NCI-H524 (cell line): ENCODE measurements at regions not wholly inside any gene's neighbourhood (a gene's known extent, or its start where the extent isn't known, plus 50 kb on each side); places are given as distances from the start of the nearest gene placed in this dataset.
"Not testable (repeated sequence)": the region's sequence is repeated elsewhere in the genome, so short reads cannot be mapped to it uniquely, and the experiment has no call there.

Source experiments
- DNase-seq, 2 experiments: peaks; one replicate each; lab custom pipeline; 2025; lab: John Stamatoyannopoulos, UW

DNA sequence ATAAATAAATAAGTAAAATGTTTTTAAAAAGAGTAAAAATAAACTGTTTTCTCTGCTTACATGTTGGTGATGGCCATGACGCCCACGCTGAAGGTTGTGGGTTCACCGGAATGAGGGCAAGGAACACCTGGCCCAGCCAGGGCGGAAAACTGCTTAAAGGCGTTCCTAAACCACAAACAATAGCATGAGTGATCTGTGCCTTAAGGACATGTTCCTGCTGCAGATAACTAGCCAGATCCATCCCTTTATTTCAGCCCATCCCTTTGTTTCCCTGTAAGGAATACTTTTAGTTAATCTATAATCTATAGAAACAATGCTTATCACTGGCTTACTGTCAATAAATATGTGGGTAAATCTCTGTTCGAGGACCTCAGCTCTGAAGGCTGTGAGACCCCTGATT lies 63.3 kb upstream of the CEP78 start:
- DNase-seq = not testable (repeated sequence)

DNA sequence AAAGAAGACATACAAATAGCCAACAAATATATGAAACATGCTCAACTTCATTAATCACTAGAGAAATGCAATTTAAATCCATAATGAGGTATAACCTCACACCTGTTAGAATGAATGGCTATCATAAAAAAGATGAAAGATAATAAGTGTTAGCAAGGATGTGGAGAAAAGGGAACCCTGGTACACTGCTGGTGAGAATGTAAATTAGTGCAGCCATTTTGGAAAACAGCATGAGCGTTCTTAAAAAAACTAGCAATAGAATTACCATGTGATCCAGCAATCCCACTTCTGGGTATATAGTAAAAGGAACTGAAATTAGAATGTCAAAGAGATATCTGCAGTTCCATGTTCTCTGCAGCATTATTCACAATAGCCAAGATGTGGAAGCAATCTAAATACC lies 64.2 kb upstream of the CEP78 start:
- no peak for DNase-seq

DNA sequence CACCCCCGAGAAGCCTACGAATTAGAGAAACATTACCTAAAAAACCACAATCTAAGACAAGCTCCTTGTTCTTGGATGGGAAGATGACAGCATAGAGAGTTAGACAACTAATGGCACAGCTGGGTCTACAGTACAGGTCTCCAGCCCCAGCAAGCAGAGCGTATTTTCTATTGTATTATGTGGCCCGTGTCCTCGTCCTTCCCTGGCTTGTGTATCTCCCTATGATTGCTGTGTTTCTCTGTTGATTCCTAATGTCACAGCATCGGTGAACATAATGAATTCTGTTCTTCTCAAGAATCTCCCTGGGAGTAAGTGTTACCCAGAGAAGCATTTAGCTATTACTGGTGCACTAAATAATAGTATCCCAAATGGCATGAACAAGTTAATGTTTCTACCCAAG lies 66.8 kb upstream of the CEP78 start:
- DNase-seq = no peak

DNA sequence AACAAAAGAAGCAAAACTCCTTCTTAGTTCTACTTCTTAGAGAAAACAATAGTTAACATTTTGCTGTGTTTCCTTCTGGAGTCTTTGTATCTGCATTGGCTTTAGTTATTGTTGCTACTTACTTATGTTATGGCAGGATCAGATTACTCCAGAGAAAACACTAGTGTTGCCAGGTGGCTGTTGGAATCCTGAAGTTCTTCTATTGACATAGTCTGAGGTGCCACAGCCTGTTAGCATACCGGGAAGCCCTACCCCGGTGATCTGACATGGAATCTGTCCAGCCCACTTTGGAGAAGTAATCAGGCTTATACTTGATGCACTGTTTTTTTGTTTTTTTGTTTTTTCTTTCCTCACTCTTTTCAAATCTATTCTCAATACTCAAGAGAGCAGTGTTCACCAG lies 68.5 kb upstream of the CEP78 start:
- DNase-seq = peak in 1 of 2 experiments; percentile 23

DNA sequence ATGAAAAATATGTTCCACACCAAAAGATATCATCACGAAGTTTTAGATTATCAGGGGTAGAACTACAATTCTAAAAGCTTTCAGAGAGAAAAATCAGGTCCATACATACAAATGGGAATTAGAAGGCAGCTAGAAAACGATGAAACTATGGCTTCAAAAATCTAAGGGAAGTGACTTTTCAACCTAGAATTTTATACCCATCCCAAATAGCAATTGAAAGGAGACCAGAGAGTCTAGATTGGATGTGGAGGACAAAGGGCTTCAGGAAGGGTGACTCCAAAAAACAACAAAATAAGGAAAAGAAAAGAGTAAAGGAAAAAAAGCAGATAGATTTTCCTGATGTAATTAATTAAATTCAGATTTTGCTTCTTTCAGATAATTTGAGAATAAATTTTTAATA lies 72.0 kb upstream of the CEP78 start:
- no peak for DNase-seq

DNA sequence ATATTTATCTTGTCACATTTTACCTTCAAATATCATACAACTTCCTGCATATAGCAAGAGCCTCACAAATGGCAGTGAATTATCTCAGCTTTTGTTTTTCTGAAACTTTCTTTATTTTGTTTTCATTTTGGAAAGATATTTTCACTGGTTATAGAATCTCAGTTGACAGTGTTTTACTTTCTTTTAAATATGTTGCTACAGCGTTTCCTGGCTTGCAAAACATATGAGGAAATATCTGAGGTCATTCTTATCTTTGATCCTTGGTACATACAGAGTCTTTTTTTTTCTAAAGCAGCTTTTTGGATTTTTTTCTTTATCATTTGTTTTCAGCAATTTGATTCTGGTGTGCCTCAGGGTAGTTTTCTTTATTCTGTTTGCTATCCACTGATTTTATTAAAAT lies 77.6 kb upstream of the CEP78 start:
- no peak for DNase-seq

DNA sequence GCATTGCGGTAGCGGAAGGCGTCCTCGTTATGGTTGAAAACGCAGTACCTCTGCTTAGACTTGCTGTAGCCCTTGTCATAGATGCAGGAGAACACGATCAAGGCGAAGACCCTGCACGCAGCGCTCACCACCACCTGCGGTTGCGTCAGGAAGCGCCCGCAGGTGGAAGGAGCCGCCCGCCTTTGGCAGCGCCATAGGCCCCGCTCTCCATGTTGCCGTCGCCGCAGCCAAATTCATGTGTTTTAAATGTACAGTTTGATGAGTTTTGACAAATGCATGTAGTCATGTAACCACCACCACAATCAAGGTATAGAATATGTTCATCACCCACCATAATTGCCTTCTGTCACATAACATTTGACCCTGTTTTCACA lies 84.9 kb upstream of the CEP78 start:
- DNase-seq = no peak

DNA sequence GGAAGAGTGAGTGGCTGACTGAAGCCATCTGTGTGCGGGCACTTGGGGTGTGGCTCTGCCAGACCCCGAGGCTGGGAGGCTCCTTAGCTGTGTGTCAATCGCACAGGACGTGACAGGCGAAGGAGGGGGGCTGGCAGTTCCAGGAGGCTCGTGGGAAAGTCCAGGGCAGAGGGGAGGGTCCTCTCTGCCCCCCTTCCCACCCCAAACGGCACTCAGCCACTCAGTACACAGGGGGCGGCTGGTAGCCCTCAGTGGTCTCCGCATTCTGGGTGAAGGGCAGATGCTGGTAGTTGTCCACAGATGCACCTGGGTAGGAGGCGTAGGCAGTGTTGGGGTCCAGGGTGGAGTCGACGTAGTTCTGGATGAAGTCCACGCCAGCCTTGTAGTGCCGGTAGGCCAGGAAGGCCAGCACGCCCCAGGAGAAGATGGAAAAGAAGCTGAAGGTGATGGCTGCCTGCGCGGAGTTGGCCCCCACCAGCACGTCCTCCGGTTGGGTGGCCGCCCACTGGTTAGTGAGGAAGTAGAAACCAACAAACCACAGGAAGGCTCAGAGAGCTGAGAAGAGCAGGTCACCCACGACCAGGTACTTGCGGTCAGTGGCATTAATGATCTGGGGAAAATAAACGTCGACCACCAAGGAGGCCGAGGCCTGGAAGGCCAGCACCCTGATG lies 85.4 kb upstream of the CEP78 start:
- DNase-seq = no peak

DNA sequence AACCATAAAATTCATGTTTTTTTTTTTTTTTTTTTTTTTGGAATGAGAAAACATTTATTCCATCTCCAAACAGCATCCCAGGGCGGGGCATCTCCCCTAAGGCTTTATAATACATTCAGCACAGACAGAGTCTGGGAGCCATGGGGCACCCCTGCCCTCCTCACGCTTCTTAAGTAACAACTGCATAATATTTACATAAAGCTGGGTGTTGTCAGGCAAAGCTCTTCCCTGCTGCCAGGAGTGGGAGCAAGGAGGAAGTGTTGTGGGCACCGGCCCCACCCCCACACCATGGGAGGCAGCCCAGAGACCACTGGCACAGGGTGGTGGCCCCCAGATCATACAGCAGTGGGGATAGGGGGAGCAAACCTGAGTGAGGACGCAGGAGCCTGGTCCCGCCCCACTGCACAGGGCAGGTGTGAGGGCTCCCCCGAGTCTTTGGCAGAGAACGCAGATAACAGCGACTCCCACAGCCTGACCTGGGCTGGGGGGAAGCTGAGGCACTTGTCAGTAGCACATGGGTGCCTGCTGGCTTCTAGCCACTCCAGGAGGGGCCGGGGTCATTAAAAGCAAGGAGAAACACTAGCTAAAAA lies 86.1 kb upstream of the CEP78 start:
- DNase-seq = no peak

DNA sequence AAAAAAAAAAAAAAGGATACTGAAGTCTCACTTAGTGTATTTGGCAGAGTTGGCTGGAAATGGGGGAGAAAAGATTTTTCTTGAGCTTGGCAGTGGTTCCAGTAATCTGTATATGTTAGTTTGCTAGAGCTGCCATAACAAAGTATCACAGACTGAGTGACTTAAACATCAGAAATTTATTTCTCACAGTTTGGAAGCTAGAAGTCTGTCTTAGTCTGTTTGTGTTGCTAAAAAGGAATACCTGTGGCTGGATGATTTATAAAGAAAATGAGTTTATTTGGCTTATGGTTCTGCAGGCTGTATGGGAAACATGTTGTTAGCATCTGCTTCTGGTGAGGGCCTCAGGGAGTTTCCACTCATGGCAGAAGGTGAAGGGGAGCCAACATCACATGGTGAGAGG lies 89.6 kb upstream of the CEP78 start:
- no peak for DNase-seq

DNA sequence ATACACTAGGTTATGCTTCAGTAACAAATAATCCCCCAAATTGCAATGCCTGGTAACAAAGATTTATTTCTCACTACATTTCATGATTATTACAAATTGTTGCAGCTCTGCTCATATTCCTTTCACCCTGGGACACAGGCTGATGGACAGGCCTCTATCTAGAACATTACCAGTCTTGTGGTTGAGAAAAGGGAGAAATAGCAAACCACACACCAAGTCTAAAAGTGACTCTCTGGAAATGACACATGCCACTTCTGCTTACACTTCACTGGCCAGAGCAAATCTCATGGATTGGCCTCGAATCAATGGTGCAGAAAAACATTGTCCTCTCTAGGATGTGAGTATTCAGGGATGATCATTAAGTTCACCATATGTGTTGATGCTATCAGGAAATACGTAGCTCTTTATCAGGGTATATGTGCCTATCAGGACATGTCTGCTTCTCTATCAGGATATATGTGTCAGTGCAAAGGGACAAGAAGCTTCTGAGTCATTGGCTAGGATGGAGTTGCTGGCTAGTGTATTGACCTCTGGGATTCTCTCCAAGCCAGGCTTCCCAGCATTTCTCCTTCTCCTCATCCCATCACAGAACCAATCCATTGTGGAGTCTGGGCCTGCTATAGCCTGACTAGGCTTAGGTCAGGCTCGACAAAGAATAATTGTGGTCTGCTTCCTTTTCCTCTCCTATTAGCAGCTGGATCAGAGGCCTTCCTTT lies 91.1 kb upstream of the CEP78 start:
- no peak for DNase-seq

DNA sequence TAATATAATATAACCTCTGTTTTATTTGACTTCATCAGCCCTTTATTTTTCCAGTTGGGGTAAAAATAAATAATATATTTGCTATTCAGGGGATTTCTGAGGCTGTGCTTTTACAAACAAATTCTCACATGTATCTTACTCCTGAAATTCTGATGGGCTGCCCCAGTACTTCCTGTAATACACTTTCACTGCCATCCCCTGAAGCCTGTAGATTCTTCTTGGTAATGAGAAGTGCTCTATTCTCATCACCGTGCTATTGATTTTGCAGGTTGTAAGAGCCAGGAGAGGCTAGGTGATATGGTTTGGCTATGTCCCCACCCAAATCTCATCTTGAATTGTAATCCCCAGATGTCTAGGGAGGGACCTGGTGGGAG lies 91.9 kb upstream of the CEP78 start:
- no peak for DNase-seq

DNA sequence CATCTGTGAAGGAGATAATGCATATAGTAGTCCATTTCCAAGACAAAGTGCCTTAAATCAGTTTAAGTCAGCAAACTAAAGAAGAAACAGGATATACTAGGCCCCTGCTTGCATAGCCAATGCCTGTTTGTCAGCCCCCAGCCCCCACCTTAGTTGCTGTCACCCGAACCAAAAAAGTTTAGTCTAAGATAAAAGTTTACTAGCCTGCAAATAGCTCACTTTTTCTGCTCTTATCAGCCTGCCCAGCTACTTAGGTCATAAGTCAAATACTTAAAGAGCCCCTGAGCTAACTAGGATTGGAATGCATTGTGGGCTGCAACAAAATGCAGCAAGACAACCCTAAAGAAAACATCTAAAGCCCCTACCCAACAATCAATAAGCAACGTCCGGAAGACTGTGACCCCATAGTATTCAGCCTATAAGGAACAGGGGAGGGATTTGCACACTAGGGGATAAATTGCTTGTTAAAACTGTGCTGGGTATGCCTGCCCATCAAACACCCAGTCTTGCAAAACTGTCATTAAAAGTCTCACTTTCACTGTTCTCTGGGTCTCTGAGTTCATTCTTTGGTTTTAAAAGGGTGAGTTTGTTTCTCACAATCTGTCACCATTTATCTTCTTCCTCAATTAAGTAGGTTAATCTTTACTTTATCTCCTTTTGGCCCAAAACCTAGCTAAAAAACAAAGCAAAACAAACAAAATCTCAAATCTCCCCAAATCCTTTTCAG lies 92.4 kb upstream of the CEP78 start:
- no peak for DNase-seq

DNA sequence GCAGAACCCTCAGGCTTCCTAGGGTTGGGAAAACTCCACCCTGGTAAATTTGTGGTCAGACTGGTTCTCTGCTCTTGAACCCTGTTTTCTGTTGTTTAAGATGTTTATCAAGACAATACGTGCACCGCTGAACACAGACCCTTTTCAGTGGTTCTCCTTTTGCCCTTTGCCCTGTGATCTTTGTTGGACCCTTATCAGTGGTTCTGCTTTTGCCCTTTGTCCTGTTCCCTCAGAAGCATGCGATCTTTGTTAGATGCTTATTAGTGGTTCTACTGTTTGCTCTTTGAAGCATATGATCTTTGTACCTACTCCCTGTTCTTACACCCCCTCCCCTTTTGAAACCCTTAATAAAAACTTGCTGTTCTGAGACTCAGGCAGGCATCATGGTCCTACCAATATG lies 93.6 kb upstream of the CEP78 start:
- not testable (repeated sequence) for DNase-seq

DNA sequence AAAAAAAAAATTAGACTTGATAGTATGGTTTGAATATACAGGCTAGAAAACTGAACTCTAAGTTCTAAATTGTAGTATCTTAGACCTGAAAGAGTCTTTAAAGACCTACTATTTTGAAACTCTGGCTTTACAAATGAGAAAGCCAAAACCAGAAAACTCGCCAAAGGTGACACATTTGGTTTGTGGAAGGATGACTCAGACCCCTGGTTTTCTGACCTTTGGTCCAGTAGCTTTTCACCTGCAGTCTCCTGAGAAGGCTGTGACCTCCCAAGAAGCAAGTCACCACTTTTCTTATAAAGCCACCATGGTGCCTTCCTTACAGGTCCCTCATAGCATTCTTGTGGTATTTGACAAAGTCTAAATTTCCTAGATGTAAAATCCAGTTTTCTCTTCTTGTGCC lies 102.1 kb upstream of the CEP78 start:
- no peak for DNase-seq

DNA sequence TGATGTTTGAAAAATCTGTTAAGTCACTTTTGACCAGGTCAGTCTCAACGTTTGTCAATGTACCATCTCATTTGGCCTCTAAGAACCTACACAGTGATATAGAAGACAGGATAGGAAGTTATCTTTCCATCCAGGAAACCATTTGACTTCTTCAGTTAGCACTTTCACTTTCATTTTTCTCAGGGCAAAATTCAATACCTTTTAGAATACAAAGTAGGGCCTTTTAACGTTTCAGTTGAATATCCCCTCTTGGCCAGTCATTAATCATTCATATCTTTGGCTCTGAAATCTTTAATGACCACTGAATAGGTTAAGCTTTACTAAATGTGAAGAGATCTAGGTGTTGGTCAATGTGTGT lies 101.1 kb upstream of the GNAQ start:
- DNase-seq = no peak

DNA sequence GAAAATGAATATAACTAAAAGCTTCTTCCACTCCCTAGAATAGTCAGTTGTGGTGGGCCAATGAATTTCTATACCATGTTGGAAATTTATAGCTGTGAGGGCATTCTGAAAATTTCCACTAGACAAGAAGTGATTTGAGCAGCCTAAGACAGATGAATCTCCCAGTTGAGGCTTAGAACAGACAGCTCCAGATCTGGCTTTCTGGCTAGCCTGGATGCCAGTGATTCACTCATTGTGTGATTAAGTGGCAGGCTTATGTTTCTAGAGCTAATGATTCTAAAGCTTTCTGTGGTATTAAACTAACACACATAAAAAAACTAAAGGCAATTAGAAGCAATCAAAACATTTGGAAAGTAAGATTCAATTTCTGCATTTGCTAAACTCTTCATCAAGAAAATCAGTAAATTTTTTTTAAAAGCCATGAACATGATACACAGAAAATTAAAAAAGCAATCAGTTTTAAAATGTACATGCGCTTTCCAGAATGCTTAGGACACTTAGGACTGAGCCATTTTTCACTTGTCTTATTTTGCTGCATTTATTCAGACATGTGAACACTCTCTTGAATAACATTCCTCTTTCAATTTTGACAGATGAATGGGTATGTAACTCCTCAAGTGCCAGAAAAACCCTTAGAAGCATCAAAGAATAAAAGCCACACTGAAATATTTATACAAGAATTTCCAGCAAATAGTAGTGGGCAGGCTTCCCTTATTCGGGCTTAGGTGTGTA lies 100.5 kb upstream of the GNAQ start:
- DNase-seq = no peak

DNA sequence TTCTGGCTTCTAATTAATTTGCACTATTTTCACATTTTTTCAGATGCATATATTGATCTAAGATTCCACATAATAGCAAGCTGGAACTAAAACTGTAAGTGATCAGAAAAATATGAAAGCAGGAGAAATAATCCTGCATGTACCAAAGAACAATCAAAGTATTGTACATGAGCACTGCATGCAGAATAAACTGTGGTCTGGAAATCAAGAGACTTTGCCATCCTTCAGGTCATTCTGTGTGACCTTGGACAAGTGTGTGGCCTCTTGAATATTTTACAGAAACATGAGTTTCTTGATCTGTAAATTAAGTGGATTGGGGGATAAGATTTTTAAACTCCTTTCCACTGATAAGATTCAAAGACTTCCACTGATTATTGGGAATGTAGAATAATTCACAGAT lies 99.2 kb upstream of the GNAQ start:
- no peak for DNase-seq

DNA sequence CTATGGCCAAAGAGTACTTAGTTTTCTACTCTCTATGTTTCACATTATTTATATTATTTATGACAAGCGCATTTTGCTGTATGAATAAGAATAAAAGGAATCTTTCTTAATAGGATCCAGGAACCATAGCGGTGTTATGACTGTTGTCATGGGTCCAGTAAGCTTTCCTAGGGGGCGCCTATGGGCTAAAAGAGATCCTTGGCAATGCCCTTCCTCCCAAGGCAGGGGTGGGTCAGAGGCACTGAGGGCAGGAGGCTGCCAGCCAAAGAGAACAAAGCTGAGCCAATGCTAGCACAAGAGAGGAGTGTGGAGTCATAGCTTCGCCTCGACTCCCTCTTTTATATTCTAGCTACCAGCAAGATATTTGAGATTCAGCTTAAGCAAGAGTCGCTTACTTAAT lies 98.4 kb upstream of the GNAQ start:
- DNase-seq = peak in 1 of 2 experiments; percentile 7

DNA sequence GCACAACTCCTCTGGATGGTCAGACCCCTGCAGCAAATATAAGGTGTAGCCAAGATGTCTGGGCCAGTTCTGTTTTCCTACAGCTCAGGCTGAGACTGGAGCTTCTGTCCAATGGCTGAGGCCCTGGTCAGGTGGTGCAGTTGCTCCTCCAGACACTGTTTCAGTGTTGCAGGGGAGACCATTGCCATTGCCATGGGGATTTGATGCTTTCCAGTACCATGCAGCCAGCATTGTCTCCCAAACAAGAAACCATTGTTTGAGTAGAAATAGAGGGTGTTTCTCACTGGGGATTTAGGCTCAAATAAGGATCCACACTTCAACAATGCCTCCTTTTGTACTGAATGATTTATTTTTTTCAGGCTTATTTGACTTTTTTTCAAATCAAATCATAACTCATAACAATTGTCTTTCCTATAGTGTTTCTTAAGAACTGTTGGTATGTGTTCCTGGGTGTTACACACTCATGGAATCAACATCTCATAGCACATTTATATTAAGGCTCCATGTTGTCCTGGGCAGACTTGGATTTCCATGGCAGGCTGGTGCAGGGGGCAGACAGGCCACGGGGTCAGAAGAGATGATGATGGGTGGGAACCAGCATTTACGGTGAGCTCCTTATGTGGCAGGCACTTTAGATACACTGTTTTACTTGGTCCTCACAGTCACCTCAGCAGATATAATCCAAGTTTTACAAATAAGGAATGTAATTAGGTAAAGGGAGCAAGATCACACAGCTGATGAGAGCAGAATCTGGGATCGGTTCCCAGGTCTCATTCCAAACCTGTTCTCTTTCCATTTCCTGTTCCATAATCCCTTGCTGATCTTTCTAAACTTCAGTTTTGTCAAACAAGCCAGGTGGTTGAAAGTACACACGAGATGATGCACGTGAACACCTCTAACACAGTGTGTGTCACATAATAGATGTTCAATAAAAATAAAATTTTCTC lies 95.9 kb upstream of the GNAQ start:
- no peak for DNase-seq

DNA sequence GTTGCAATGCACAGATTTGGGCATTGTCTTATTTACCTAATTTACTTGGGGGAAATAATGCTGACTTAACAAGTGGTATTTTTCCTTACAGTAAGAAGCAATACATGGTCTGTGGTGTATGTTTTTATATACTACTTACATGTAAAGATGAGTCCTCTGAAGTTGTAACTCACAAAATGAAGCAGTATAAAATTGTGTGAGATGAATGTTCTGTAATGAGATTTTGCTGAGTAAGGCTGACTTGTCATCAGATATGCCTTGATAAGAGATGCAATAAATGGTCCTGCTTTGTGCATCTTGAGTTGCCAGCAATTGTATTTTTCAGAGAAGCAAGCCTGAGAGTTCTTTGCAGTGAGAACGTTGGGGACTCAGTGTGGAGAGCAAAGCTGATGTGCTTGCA lies 92.2 kb upstream of the GNAQ start:
- DNase-seq = no peak
